HL-60 (cell line): ENCODE measurements at regions not wholly inside any gene's neighbourhood (a gene's known extent, or its start where the extent isn't known, plus 50 kb on each side); places are given as distances from the start of the nearest gene placed in this dataset.

Experiments
- POLR2AphosphoS5 ChIP-seq: IDR thresholded peaks from 2 replicates; pipeline ENCODE4 v1.6.1; 2012; ENCODE audit warnings: low read depth
- TF ChIP-seq, protein P1 (sequence below): IDR thresholded peaks from one replicate; pipeline ENCODE4 v1.5.1; 2011; ENCODE audit warnings: low read length, control low read depth, inconsistent platforms; ENCODE audit not compliant: insufficient read depth
- TF ChIP-seq, protein P2 (sequence below): IDR thresholded peaks from 2 replicates; pipeline ENCODE4 v1.6.1; 2012; ENCODE audit warnings: low read depth; ENCODE audit not compliant: insufficient replicate concordance

DNA sequence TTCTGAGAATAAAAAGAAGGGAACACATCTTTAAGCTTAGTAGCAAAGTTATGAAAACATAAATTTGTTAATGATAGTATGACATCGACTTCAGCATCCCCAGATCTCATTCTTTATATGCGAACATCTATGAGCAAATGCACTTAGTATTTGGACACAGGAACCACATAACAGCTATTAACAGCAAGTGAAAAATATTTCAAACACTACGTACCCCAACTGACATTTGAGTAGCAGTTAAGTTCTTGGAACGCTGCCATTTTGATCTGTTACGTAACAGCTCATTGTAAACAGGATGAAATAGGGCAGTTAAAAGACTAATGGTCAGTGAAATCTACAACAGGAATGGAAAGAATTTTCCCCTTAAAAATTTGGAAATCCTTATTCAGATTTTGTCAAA lies 428.9 kb downstream of the TNS3 start:
- TF ChIP-seq, protein P1, sequence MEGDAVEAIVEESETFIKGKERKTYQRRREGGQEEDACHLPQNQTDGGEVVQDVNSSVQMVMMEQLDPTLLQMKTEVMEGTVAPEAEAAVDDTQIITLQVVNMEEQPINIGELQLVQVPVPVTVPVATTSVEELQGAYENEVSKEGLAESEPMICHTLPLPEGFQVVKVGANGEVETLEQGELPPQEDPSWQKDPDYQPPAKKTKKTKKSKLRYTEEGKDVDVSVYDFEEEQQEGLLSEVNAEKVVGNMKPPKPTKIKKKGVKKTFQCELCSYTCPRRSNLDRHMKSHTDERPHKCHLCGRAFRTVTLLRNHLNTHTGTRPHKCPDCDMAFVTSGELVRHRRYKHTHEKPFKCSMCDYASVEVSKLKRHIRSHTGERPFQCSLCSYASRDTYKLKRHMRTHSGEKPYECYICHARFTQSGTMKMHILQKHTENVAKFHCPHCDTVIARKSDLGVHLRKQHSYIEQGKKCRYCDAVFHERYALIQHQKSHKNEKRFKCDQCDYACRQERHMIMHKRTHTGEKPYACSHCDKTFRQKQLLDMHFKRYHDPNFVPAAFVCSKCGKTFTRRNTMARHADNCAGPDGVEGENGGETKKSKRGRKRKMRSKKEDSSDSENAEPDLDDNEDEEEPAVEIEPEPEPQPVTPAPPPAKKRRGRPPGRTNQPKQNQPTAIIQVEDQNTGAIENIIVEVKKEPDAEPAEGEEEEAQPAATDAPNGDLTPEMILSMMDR, result no peak
- no peak for TF ChIP-seq POLR2AphosphoS5
- TF ChIP-seq, protein P2, sequence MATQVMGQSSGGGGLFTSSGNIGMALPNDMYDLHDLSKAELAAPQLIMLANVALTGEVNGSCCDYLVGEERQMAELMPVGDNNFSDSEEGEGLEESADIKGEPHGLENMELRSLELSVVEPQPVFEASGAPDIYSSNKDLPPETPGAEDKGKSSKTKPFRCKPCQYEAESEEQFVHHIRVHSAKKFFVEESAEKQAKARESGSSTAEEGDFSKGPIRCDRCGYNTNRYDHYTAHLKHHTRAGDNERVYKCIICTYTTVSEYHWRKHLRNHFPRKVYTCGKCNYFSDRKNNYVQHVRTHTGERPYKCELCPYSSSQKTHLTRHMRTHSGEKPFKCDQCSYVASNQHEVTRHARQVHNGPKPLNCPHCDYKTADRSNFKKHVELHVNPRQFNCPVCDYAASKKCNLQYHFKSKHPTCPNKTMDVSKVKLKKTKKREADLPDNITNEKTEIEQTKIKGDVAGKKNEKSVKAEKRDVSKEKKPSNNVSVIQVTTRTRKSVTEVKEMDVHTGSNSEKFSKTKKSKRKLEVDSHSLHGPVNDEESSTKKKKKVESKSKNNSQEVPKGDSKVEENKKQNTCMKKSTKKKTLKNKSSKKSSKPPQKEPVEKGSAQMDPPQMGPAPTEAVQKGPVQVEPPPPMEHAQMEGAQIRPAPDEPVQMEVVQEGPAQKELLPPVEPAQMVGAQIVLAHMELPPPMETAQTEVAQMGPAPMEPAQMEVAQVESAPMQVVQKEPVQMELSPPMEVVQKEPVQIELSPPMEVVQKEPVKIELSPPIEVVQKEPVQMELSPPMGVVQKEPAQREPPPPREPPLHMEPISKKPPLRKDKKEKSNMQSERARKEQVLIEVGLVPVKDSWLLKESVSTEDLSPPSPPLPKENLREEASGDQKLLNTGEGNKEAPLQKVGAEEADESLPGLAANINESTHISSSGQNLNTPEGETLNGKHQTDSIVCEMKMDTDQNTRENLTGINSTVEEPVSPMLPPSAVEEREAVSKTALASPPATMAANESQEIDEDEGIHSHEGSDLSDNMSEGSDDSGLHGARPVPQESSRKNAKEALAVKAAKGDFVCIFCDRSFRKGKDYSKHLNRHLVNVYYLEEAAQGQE, result no peak
